K562 (cell line): ENCODE measurements at regions not wholly inside any gene's neighbourhood (a gene's known extent, or its start where the extent isn't known, plus 50 kb on each side); places are given as distances from the start of the nearest gene placed in this dataset.

Experiments
- ATAC-seq: fragments of 200-7000 bp; cut with Tn5 transposase; 3 replicates; pipeline ENCODE4 v1.9.1; 2020; ENCODE audit warnings: moderate library complexity
- BruUV-seq: library from RNA; stranded (reverse); fragments of 400-500 nt; replicated peaks from 2 replicates; lab custom pipeline; 2021; lab: Mats Ljungman, UMichigan
- CTCF ChIA-PET: fragments of 300-600 bp; formaldehyde crosslinking; extraction: SDS; loops from one replicate; lab custom pipeline; 2021; ENCODE audit warnings: low intra/inter-chr PET ratio; lab: Yijun Ruan, JAX
- POLR2A ChIA-PET: fragments of 300-600, 350-650 bp; sonication (Branson Sonifier 250); formaldehyde crosslinking; extraction: SDS; loops from one replicate; lab custom pipeline; 2021; ENCODE audit warnings: antibody characterized with exemption, inconsistent platforms; lab: Yijun Ruan, JAX
- DNase-seq, 4 experiments: peaks; one replicate each; pipeline versions ENCODE4 v3.0.0 to v3.0.0-alpha.2; 2011 to 2018; ENCODE audit warnings: low spot score in 3 of 4, mixed read lengths in 3 of 4; ENCODE audit errors: extremely low read depth in 1 of 4
- FAIRE-seq: peaks from 2 replicates; lab custom pipeline; 2011; peaks lifted over from hg19 to GRCh38; lab: Jason Lieb, UNC
- H2AFZ ChIP-seq: 2 replicates; pipeline ENCODE4 v1.6.0; 2011; ENCODE audit warnings: low read depth, low read length, control low read depth, inconsistent platforms
- H3K27ac ChIP-seq: fragments of 200-600 bp; 3 replicates; pipeline ENCODE4 v1.8.0; 2011; ENCODE audit warnings: low read depth, mild to moderate bottlenecking, control low read depth, inconsistent platforms, low read length, moderate library complexity, mixed read lengths; ENCODE audit errors: extremely low read depth
- H3K27me3 ChIP-seq, 2 experiments: fragments of 300-600 bp in 1 of 2; 2 replicates in 1 of 2; 3 replicates in 1 of 2; pipeline versions ENCODE4 v1.6.0 to v1.8.0; 2011; ENCODE audit warnings: inconsistent platforms in 2 of 2, low read length in 2 of 2, mild to moderate bottlenecking in 1 of 2, mixed read lengths in 1 of 2, moderate library complexity in 1 of 2; ENCODE audit not compliant: control insufficient read depth in 2 of 2, insufficient read depth in 2 of 2
- H3K36me3 ChIP-seq: fragments of 300-600 bp; 3 replicates; pipeline ENCODE4 v1.8.0; 2011; ENCODE audit warnings: mild to moderate bottlenecking, low read length, inconsistent platforms; ENCODE audit not compliant: control insufficient read depth, insufficient read depth
- H3K4me1 ChIP-seq, 2 experiments: fragments of 200-600 bp in 1 of 2; replicated peaks in 1 of 2; 2 replicates in 1 of 2; 3 replicates in 1 of 2; pipeline versions ENCODE4 v1.5.1 to v1.8.0; 2011; ENCODE audit warnings: inconsistent platforms in 2 of 2, low read length in 2 of 2, mild to moderate bottlenecking in 1 of 2, mixed read lengths in 1 of 2, moderate library complexity in 1 of 2; ENCODE audit not compliant: control insufficient read depth in 2 of 2, insufficient read depth in 2 of 2
- H3K4me2 ChIP-seq: 2 replicates; pipeline ENCODE4 v1.6.1; 2011; ENCODE audit warnings: low read length, control low read depth, inconsistent platforms, mixed read lengths; ENCODE audit not compliant: insufficient read depth
- H3K4me3 ChIP-seq: fragments of 200-600 bp; sonication (generic), shearing (Covaris generic); 2 replicates; pipeline ENCODE4 v1.5.1; 2016; ENCODE audit warnings: control low read depth, inconsistent platforms
- H3K79me2 ChIP-seq: fragments of 200-600 bp; 3 replicates; pipeline ENCODE4 v1.8.0; 2011; ENCODE audit warnings: low read length, inconsistent platforms; ENCODE audit not compliant: control insufficient read depth, insufficient read depth
- H3K9ac ChIP-seq, 2 experiments: 2 replicates each; pipeline versions ENCODE4 v1.6.0 to v1.6.1; 2011; ENCODE audit warnings: low read depth in 2 of 2, low read length in 2 of 2, control low read depth in 1 of 2, inconsistent platforms in 1 of 2, mild to moderate bottlenecking in 1 of 2, mixed read lengths in 1 of 2; ENCODE audit not compliant: insufficient read depth in 1 of 2
- H3K9me1 ChIP-seq: one replicate; pipeline ENCODE4 v1.6.0; 2011; ENCODE audit warnings: inconsistent platforms, mild to moderate bottlenecking, low read length, moderate library complexity; ENCODE audit not compliant: control insufficient read depth, insufficient read depth
- H3K9me3 ChIP-seq: replicated peaks from 2 replicates; pipeline ENCODE4 v1.5.1; 2011; ENCODE audit warnings: low read depth, low read length, inconsistent platforms; ENCODE audit not compliant: control insufficient read depth, insufficient read depth
- H4K20me1 ChIP-seq: replicated peaks from 2 replicates; pipeline ENCODE4 v1.6.1; 2011; ENCODE audit warnings: low read length, inconsistent platforms, mixed read lengths; ENCODE audit not compliant: control insufficient read depth, insufficient read depth
- CHD1 ChIP-seq: fragments of 200-600 bp; sonication (generic); IDR thresholded peaks from one replicate; pipeline ENCODE4 v1.6.1; 2012; ENCODE audit warnings: mild to moderate bottlenecking, moderate library complexity, low read length, inconsistent platforms
- CTBP1 ChIP-seq: fragments of 450-650 bp; IDR thresholded peaks from 2 replicates; pipeline ENCODE4 v1.6.1; 2016; ENCODE audit warnings: borderline replicate concordance
- HMG20A ChIP-seq: fragments of 450-650 bp; formaldehyde crosslinking; conservative IDR thresholded peaks from 2 replicates; pipeline ENCODE4 v1.4.0; 2020; ENCODE audit warnings: mild to moderate bottlenecking, mixed read lengths
- KLF16 ChIP-seq: IDR thresholded peaks from 2 replicates; pipeline ENCODE4 v1.6.1; 2016; ENCODE audit warnings: antibody characterized with exemption
- SIX5 ChIP-seq, 2 experiments: IDR thresholded peaks; 2 replicates each; pipeline ENCODE4 v1.6.1; 2011; ENCODE audit warnings: low read length in 2 of 2, borderline replicate concordance in 1 of 2, low read depth in 1 of 2, mild to moderate bottlenecking in 1 of 2, moderate library complexity in 1 of 2; ENCODE audit not compliant: insufficient read depth in 1 of 2
- WGBS: fragments of 100-300 bp; shearing (Covaris generic); methylation state at CpG from one replicate; pipeline ENCODE4 v1.1.6; 2016; ENCODE audit warnings: low coverage, mixed read lengths; ENCODE audit not compliant: insufficient coverage; ENCODE audit errors: missing lambda C conversion rate; 5-methylcytosine and 5-hydroxymethylcytosine counted together
- in situ Hi-C: fragments of 300-500 bp; cut with MboI; formaldehyde crosslinking; loops from 4 replicates; pipeline ENCODE4 v1.15.0; 2018; ENCODE audit warnings: inconsistent platforms, mixed read lengths
- intact Hi-C: fragments of 100-400 bp; cut with micrococcal nuclease; formaldehyde crosslinking; loops from 2 replicates; pipeline ENCODE4 v1.14.2; 2022
- TF ChIP-seq, protein P1 (sequence below): fragments of 450-650 bp; formaldehyde crosslinking; IDR thresholded peaks from 2 replicates; pipeline ENCODE4 v1.4.0; 2020; ENCODE audit warnings: mild to moderate bottlenecking

DNA sequence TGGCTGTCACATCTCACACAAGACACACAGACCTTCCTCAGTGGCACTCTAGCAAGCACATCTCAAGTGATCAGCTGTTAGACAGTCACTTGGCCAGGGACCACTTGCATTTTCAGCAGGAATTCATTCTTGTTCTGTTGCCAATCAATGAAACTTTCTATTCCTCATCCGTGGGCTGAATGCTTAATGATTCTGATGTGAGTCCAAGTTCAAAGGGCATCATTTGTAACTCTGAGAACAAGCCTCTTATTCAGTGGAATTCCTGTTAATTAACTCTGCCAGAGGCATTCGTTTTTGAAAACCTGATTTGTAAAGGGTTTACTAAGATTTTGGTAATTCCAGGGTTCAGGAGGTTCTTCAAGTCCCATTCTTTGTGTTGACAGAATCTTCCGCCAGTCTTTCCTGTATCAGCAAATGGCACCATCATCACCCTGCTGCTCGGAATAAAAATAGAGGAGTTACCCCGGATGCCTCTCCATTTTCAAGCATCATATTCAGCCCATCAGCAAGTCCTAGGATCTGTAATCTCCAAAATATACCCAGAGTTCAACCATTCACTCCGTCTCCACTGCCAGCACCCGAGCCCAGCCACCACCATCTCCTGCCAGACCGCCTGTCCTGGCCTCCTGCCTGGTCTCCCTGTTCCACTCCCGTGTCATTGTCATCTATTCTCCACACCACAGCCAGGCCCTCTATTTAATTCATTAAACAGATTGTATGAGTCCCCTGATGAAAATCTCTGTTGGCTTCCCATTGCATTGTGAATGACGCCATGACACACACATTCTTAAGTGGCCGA lies 473.4 kb downstream of the AACS start:
- DNase-seq (no peak), ATAC-seq (no peak), FAIRE-seq (no peak)
- CTCF ChIA-PET: interaction anchor here (0.6 kb wide), 1 partner anchor 949 kb away, joined by 3 read pairs; no protein-coding TSS in a partner anchor
- H3K36me3 ChIP-seq: no peaks in the 10 kb centered on the region
- 0% methylated on average over 10 of the region's 11 CpGs for WGBS
- no peaks in the 10 kb centered on the region for H4K20me1 ChIP-seq
- H3K9me3 ChIP-seq: no peaks in the 10 kb centered on the region
- H3K79me2 ChIP-seq: no peaks in the 10 kb centered on the region
- H3K27me3 ChIP-seq: no peaks in the 10 kb centered on the region
- peaks cover 0 to 1% of the 10 kb centered on the region in 2 experiments; a peak in 1 of 5 replicates for H3K4me1 ChIP-seq
- H3K9ac ChIP-seq: no peak overlapping the region
- H3K27ac ChIP-seq: no peak overlapping the region
- no peaks in the 10 kb centered on the region for H3K9me1 ChIP-seq
- no peak overlapping the region for H3K4me2 ChIP-seq
- intact Hi-C loops: loop anchor here (10.0 kb wide), 1 partner anchor 1206 kb away; no protein-coding TSS in a partner anchor
- TF ChIP-seq, protein P1, sequence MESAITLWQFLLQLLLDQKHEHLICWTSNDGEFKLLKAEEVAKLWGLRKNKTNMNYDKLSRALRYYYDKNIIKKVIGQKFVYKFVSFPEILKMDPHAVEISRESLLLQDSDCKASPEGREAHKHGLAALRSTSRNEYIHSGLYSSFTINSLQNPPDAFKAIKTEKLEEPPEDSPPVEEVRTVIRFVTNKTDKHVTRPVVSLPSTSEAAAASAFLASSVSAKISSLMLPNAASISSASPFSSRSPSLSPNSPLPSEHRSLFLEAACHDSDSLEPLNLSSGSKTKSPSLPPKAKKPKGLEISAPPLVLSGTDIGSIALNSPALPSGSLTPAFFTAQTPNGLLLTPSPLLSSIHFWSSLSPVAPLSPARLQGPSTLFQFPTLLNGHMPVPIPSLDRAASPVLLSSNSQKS: no peak
- TF ChIP-seq CHD1 (no peak), KLF16 (no peak), HMG20A (CRISPR knock-in tag) (no peak), CTBP1 (no peak), SIX5 (IDR thresholded peaks at IDR 0.05; ENCODE audit: borderline replicate concordance in 1 of 2, insufficient read depth in 1 of 2, low read depth in 1 of 2, low read length in 2 of 2) (no peak)
- no TSS peak for BruUV-seq
- H3K4me3 ChIP-seq: no peak overlapping the region
- H2AFZ ChIP-seq: no peak overlapping the region
- in situ Hi-C loops: no loop called here
- POLR2A ChIA-PET: no interaction called here
